GM10248 (cell line): ENCODE measurements at regions not wholly inside any gene's neighbourhood (a gene's known extent, or its start where the extent isn't known, plus 50 kb on each side); places are given as distances from the start of the nearest gene placed in this dataset.

Experiments
- CTCF ChIA-PET: fragments of 300-600 bp; sonication (Branson Sonifier 250); formaldehyde crosslinking; extraction: SDS; loops from one replicate; lab custom pipeline; 2021; ENCODE audit warnings: antibody characterized with exemption; lab: Yijun Ruan, JAX
- POLR2A ChIA-PET: fragments of 350-650 bp; sonication (Branson Sonifier 250); formaldehyde crosslinking; extraction: SDS; loops from one replicate; lab custom pipeline; 2020; ENCODE audit warnings: antibody characterized with exemption; lab: Yijun Ruan, JAX
- DNase-seq: peaks from one replicate; pipeline ENCODE4 v3.0.0; 2012; ENCODE audit errors: extremely low spot score
- TF ChIP-seq, protein P1 (sequence below): IDR thresholded peaks from 2 replicates; pipeline ENCODE4 v1.5.1; 2012; ENCODE audit warnings: mild to moderate bottlenecking, low read depth; ENCODE audit errors: extremely low read depth, missing control alignments, control extremely low read depth

GRCh38 chr4:57287687-57288604, 177.8 kb upstream of the IGFBP7 start:
- TF ChIP-seq, protein P1, sequence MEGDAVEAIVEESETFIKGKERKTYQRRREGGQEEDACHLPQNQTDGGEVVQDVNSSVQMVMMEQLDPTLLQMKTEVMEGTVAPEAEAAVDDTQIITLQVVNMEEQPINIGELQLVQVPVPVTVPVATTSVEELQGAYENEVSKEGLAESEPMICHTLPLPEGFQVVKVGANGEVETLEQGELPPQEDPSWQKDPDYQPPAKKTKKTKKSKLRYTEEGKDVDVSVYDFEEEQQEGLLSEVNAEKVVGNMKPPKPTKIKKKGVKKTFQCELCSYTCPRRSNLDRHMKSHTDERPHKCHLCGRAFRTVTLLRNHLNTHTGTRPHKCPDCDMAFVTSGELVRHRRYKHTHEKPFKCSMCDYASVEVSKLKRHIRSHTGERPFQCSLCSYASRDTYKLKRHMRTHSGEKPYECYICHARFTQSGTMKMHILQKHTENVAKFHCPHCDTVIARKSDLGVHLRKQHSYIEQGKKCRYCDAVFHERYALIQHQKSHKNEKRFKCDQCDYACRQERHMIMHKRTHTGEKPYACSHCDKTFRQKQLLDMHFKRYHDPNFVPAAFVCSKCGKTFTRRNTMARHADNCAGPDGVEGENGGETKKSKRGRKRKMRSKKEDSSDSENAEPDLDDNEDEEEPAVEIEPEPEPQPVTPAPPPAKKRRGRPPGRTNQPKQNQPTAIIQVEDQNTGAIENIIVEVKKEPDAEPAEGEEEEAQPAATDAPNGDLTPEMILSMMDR, result no peak
- ChIA-PET POLR2A (no interaction called here), CTCF (interaction anchor here (1.0 kb wide), 1 partner anchor 78 kb away, joined by 3 read pairs; no protein-coding TSS in a partner anchor)
- DNase-seq, result no peak

GRCh38 chr4:57282933-57283310, 172.7 kb upstream of the IGFBP7 start:
- CTCF ChIA-PET, result interaction anchor here (0.7 kb wide), 1 partner anchor 11 kb away, joined by 3 read pairs; no protein-coding TSS in a partner anchor

GRCh38 chr4:57280481-57280880, 170.3 kb upstream of the IGFBP7 start:
- no peak for DNase-seq
- CTCF ChIA-PET, result interaction anchor here (0.7 kb wide), 1 partner anchor 11 kb away, joined by 3 read pairs; no protein-coding TSS in a partner anchor
- TF ChIP-seq, protein P1, result no peak
- POLR2A ChIA-PET, result no interaction called here

More at GRCh38 chr4:57282933-57283310, 172.7 kb upstream of the IGFBP7 start:
- POLR2A ChIA-PET, result no interaction called here
- TF ChIP-seq, protein P1, result no peak
- no peak for DNase-seq

DNA sequence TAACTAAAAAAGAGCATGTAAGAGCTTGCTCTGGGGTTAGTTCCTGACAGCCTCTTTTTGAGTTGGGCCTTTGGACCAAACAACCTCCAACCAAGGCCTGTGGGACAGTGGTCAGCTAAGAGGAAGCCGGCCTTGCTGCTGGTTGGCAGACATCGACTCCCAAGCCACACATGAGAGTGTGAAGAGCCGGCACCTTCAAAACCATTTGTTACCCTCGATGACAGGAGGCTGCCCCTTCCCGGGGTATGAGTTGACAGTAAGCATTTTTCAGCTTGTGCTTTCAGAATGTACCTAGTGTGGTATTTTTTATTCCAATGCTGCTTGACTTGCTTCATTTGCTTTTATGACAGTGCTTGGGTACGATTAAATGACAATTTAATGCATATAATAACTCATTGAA, 168.6 kb upstream of the IGFBP7 start:
- TF ChIP-seq, protein P1, result no peak
- no peak for DNase-seq
- ChIA-PET CTCF (no interaction called here), POLR2A (no interaction called here)

DNA sequence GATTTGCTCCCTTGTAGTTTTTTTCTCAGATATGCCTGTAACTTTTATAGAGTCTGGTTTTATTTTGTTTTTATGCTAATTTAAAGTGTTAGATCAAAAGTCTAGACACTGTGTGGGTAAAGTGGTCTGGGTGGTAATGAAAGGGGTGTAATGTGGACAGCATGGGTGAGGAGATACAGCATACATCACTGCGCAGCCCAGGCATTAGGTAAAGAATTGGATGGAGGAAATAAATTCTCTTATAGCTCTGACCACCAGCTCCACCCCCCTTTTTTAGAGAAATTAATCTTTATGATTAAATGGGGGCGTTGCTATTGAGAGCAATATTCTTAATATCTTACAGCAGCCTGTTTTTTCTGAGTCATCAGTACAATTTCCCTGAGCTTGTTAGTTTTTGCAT, 163.9 kb upstream of the IGFBP7 start:
- CTCF ChIA-PET, result interaction anchor here (1.1 to 2.1 kb wide), 3 partner anchors 11 to 26 kb away, joined by 3 to 6 read pairs (median 3); no protein-coding TSS in a partner anchor
- TF ChIP-seq, protein P1, result no peak
- POLR2A ChIA-PET, result no interaction called here
- no peak for DNase-seq

- DNase-seq, result no peak
- TF ChIP-seq, protein P1, result no peak
- CTCF ChIA-PET, result interaction anchor here (0.8 to 1.6 kb wide), 4 partner anchors 15 to 35 kb away, joined by 3 to 4 read pairs (median 3); no protein-coding TSS in a partner anchor
- POLR2A ChIA-PET, result no interaction called here
Measured at GRCh38 chr4:57270346-57270745, 160.2 kb upstream of the IGFBP7 start.
